Thymus (tissue), 11 donors: ENCODE measurements at regions not wholly inside any gene's neighbourhood (a gene's known extent, or its start where the extent isn't known, plus 50 kb on each side); places are given as distances from the start of the nearest gene placed in this dataset.

ENCODE experiments used
- DNase-seq, 9 donors: peaks; one replicate each; pipeline ENCODE4 v3.0.0-alpha.2; 2013; ENCODE audit warnings: low spot score in 9 of 9, low read depth in 6 of 9, missing footprints in 1 of 9
- H3K27ac ChIP-seq, 2 donors: one replicate each; pipeline ENCODE4 v1.5.1; 2013; ENCODE audit warnings: control low read depth in 1 of 2, low read depth in 1 of 2, low read length in 1 of 2, mild to moderate bottlenecking in 1 of 2, moderate library complexity in 1 of 2
- H3K27me3 ChIP-seq, 2 donors: one replicate each; pipeline ENCODE4 v1.5.1; 2013; ENCODE audit warnings: low read length in 1 of 2; ENCODE audit not compliant: control insufficient read depth in 2 of 2, insufficient read depth in 1 of 2
- H3K36me3 ChIP-seq, 2 donors: one replicate each; pipeline ENCODE4 v1.5.1; 2013; ENCODE audit warnings: low read length in 1 of 2, mild to moderate bottlenecking in 1 of 2, moderate library complexity in 1 of 2; ENCODE audit not compliant: control insufficient read depth in 2 of 2, insufficient read depth in 2 of 2
- H3K4me1 ChIP-seq, 2 donors: one replicate each; pipeline ENCODE4 v1.5.1; 2013; ENCODE audit warnings: low read length in 2 of 2; ENCODE audit not compliant: control insufficient read depth in 2 of 2, insufficient read depth in 2 of 2
- H3K4me3 ChIP-seq, 2 donors: one replicate each; pipeline ENCODE4 v1.5.1; 2013; ENCODE audit warnings: low read length in 2 of 2, control low read depth in 1 of 2, mild to moderate bottlenecking in 1 of 2
- H3K9me3 ChIP-seq, 2 donors: one replicate each; pipeline ENCODE4 v1.5.1; 2013; ENCODE audit warnings: low read length in 1 of 2, mild to moderate bottlenecking in 1 of 2; ENCODE audit not compliant: control insufficient read depth in 2 of 2, insufficient read depth in 1 of 2
- WGBS: extraction: QIAGEN DNeasy Blood & Tissue Kit; methylation state at CpG from one replicate; pipeline ENCODE4 v1.1.7; 2013; 5-methylcytosine and 5-hydroxymethylcytosine counted together
- donor health status: healthy.

DNA sequence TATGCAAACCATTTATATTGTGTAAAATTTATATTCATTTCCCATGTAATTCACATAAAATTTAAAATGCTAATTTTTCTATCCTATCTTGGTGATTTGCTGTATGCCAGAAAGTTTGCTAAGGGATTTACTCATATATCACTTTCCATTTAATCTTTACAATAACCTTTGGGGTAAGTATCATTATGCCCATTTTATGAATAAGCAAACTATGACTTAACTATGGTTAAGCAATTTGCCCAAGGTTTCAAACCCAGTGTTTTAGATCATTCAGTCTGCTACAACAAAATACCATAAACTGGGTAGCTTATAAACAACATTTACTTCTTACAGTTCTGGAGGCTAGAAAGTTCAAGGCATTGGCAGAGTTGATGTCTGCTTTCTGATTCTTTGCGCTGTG, 246.4 kb upstream of the TMEM161B start:
- Histone ChIP-seq H3K9me3 (no peaks in the 10 kb centered on the region), H3K36me3 (no peaks in the 10 kb centered on the region), H3K4me3 (no peak overlapping the region), H3K27ac (no peak overlapping the region), H3K27me3 (no peaks in the 10 kb centered on the region), H3K4me1 (no peaks in the 10 kb centered on the region)
- WGBS = 97% methylated on average over 1 of the region's 1 CpG
- DNase-seq = no peak

DNA sequence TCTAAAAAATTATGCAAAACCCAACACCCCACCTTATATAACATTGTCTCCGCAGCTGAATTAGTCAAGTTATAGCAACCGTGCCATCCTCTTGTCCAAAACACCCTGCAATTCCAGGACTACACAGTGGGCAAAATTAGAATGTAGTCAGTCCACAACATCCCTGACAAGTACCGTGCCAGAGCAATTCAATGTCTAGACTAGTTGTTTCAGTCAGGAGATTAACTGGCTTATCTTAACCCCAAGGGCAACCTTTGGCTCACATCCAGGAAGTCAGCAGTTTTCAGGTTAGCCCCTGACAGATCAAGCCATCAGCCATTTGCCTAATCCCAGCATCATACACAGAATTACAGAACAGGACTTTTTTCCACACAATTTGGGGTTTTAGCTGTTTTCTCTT, 240.8 kb upstream of the TMEM161B start:
- 77% methylated on average over 3 of the region's 3 CpGs for WGBS

DNA sequence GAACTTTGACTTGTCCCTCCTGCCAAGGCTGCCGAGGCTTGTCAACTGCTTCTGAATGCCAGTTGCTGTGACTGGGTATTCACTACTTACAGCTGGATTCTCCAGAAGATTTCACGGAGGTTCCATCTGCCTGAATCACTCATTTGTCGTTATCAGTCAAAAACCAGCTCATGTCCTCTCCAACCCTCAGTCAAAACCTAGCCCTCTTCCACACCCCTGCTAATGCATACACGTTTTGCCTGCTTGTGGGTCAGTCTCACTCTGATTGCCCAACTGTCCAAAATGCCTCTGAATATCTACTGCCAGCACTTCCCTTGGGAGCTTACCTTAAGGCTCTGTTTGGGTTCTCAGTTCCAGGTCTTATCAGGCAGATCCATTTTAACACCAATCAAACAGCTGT, 238.6 kb upstream of the TMEM161B start:
- Histone ChIP-seq H3K36me3 (no peaks in the 10 kb centered on the region), H3K27me3 (no peaks in the 10 kb centered on the region), H3K4me1 (no peaks in the 10 kb centered on the region), H3K4me3 (no peak overlapping the region), H3K27ac (no peak overlapping the region), H3K9me3 (no peaks in the 10 kb centered on the region)
- whole genome bisulfite sequencing = 94% methylated on average over 4 of the region's 4 CpGs
- no peak for DNase-seq

More for the DNA sequence above, 240.8 kb upstream of the TMEM161B start:
- Histone ChIP-seq H3K27me3 (no peaks in the 10 kb centered on the region), H3K27ac (no peak overlapping the region), H3K9me3 (no peaks in the 10 kb centered on the region), H3K36me3 (no peaks in the 10 kb centered on the region), H3K4me1 (no peaks in the 10 kb centered on the region), H3K4me3 (no peak overlapping the region)
- no peak for DNase-seq

DNA sequence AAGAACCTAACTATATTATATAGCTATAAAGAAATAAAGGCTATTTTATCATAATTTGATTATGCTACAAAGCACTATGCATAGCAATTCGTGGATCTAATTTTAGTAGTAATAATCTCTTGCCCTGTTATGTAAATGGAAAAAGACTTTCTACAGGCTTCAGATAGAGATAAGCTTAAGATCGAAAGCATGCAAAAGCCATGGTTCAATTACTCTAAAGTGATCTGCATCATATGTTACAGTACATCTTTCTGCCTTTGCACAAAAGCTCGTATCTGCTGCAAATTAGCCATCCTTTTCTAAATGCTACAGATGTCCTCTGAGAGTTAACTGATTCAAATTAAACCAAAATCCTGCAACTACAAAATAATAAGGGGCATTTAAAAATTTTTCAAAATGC, 234.8 kb upstream of the TMEM161B start:
- H3K27ac ChIP-seq = no peak overlapping the region
- WGBS = 96% methylated on average over 3 of the region's 3 CpGs
- H3K4me3 ChIP-seq = no peak overlapping the region
- peaks cover 3% of the 10 kb centered on the region in 2 donors for H3K4me1 ChIP-seq
- no peaks in the 10 kb centered on the region for H3K9me3 ChIP-seq
- H3K27me3 ChIP-seq = no peaks in the 10 kb centered on the region
- no peak for DNase-seq
- no peaks in the 10 kb centered on the region for H3K36me3 ChIP-seq

DNA sequence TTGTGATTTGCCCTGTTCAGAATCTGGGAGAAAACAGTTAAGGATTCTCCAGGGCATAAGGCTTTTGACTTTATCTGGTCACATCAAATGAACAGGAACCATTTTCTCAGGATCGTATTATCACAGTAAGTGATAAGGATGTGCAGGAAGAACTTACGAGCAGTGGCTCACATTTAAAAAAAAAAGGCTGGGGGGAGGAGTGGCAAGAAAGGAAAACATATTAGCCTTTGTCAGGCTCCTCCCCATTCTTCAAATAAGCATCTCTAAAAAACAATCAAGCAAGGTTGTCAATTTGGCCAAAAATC, 234.3 kb upstream of the TMEM161B start:
- H3K9me3 ChIP-seq = no peaks in the 10 kb centered on the region
- peaks cover 3% of the 10 kb centered on the region in 2 donors for H3K4me1 ChIP-seq
- H3K27me3 ChIP-seq = no peaks in the 10 kb centered on the region
- H3K4me3 ChIP-seq = peak overlapping the region; percentile 54 to 74
- no peaks in the 10 kb centered on the region for H3K36me3 ChIP-seq
- peak in 7 of 9 donors; percentile 1 to 58 (median 12) for DNase-seq
- peak overlapping the region in 1 of 2 donors; percentile 71 for H3K27ac ChIP-seq
- WGBS = 15% methylated on average over 2 of the region's 2 CpGs

- Histone ChIP-seq H3K9me3 (no peaks in the 10 kb centered on the region), H3K36me3 (no peaks in the 10 kb centered on the region), H3K27ac (peak overlapping the region; percentile 15 to 71), H3K4me1 (peaks cover 3% of the 10 kb centered on the region in 2 donors), H3K4me3 (peak overlapping the region; percentile 54 to 74), H3K27me3 (no peaks in the 10 kb centered on the region)
- DNase-seq = peak; percentile 22 to 82 (median 49)
- 20% methylated on average over 6 of the region's 6 CpGs for WGBS
Observed at GRCh38 chr5:88502179-88503040, 233.8 kb upstream of the TMEM161B start.

GRCh38 chr5:88495810-88496209, 227.2 kb upstream of the TMEM161B start:
- peaks cover 0 to 2% of the 10 kb centered on the region in 2 donors for H3K27me3 ChIP-seq
- no peak overlapping the region for H3K4me3 ChIP-seq
- H3K4me1 ChIP-seq = no peaks in the 10 kb centered on the region
- no peaks in the 10 kb centered on the region for H3K9me3 ChIP-seq
- WGBS = 65% methylated on average over 2 of the region's 2 CpGs
- no peaks in the 10 kb centered on the region for H3K36me3 ChIP-seq
- no peak for DNase-seq
- no peak overlapping the region for H3K27ac ChIP-seq

DNA sequence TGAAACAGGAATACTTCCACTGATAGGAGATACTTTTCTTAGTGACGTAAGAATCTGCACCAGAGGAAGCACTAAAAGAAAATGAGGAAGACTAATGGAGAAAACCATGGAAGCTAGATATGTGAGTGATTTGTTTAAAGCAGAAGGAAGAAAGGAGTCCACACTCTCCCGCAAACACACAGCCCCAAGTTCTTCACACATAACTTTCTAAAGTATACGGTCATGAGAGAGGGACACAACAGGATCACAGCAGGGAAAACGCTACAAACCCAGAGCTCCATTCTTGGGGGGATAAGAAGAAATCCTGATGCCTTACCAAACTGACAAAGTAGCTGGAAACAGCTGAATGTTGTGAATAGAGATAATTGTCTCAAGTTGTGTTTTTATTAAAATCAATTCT, 222.2 kb upstream of the TMEM161B start:
- Histone ChIP-seq H3K27me3 (peaks cover 0 to 5% of the 10 kb centered on the region in 2 donors), H3K36me3 (no peaks in the 10 kb centered on the region), H3K4me1 (no peaks in the 10 kb centered on the region), H3K9me3 (no peaks in the 10 kb centered on the region), H3K27ac (no peak overlapping the region), H3K4me3 (no peak overlapping the region)
- 66% methylated on average over 4 of the region's 4 CpGs for WGBS
- no peak for DNase-seq

GRCh38 chr5:88489364-88489763, 220.7 kb upstream of the TMEM161B start:
- Histone ChIP-seq H3K4me1 (no peaks in the 10 kb centered on the region), H3K4me3 (no peak overlapping the region), H3K9me3 (no peaks in the 10 kb centered on the region), H3K27me3 (peaks cover 0 to 3% of the 10 kb centered on the region in 2 donors), H3K27ac (no peak overlapping the region), H3K36me3 (no peaks in the 10 kb centered on the region)
- 82% methylated on average over 6 of the region's 6 CpGs for WGBS
- no peak for DNase-seq
